SW480 (cell line): ENCODE measurements at regions not wholly inside any gene's neighbourhood (a gene's known extent, or its start where the extent isn't known, plus 50 kb on each side); places are given as distances from the start of the nearest gene placed in this dataset.

Source experiments
- DNase-seq: peaks from one replicate; pipeline ENCODE4 v3.0.0-alpha.2; 2016; ENCODE audit warnings: low spot score

- no peak for DNase-seq
Observed at GRCh38 chr2:45337481-45337880, 273.6 kb downstream of the SRBD1 start.

GRCh38 chr2:45334205-45334604 lies 276.9 kb downstream of the SRBD1 start:
- no peak for DNase-seq

GRCh38 chr2:45332567-45332966 lies 278.5 kb downstream of the SRBD1 start:
- no peak for DNase-seq

GRCh38 chr2:45332094-45332493 lies 279.0 kb downstream of the SRBD1 start:
- no peak for DNase-seq

DNA sequence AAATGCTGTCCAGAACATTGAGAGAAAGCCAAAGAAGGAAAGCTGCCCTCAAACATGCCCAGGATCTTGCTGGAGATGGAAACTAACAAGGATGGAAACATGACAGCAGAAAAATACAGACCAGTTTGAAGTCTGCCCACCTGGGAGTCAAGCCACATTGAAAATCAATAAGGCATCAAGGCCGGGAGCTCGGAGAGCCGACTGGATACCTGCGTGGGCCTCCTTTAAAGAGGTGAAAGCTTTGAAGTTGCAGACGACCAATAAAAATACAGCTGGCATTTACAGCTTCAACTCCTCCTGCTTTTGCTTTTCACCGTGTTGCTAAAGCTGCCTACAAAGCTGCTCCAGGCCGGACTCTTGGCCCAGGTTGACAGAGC lies 279.7 kb downstream of the SRBD1 start:
- peak; percentile 28 for DNase-seq

- peak; percentile 16 for DNase-seq
Observed at GRCh38 chr2:45330637-45331409, 280.2 kb downstream of the SRBD1 start.

- DNase-seq = no peak
Observed at GRCh38 chr2:45330108-45330507, 281.0 kb downstream of the SRBD1 start.

DNA sequence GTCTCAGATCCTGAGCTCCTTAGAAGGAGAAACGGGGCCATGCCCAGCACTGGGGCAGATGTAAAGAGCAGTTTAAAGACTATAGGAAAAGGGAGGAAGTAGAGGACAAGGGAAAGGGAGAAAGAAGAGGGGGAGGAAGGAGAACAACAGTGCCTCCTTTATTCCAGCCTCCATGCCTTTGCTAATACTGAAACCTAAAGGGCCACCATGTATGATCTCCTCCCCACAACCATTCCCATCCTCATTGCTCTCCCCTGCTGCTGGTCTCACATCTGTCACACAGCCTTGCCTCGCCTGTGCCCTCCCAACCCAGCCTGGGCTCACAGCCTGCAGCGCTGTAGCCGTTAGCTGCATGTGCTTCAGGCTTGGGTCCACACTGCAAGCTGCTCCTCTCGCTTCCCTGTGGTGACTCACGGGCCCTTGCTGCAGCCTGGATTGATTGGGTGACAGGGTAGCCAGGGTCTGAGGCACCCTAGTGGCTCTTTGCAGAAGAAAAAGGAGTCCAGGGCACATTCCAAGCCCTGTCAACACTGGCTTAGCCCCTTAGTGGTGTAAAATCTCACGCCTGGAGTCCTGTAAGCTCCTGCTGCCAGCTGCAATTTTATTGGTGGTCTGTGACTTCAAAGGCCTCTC lies 281.9 kb downstream of the SRBD1 start:
- DNase-seq = peak; percentile 41

DNA sequence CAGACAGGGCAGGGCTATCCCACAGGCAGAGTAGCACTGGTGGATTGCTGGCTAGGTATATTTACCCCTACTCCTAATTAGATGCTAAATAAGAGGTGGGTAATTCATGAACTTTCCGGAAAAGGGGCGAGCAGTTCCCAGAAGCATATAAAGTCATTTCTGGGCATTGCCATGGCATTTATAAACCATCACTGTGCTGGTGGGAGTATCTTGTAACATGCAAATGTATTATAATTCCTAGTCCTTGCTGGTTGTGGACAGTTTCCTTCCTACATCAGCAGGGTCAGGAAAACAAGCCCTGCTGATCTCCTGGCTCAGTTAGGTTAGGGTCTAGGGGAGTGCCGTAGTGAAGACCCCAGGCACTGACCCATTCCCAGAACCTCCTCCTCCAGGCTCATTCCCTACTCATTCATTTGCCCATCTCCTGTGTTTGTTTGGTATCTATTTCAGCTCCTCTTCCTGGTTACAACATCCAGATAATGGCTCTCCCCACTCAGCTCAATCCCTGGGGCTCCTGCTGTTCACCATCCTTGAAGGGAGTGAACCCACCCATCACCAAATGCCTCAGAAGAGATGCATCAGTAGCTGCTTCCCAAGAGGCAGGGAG lies 282.7 kb downstream of the SRBD1 start:
- no peak for DNase-seq

DNA sequence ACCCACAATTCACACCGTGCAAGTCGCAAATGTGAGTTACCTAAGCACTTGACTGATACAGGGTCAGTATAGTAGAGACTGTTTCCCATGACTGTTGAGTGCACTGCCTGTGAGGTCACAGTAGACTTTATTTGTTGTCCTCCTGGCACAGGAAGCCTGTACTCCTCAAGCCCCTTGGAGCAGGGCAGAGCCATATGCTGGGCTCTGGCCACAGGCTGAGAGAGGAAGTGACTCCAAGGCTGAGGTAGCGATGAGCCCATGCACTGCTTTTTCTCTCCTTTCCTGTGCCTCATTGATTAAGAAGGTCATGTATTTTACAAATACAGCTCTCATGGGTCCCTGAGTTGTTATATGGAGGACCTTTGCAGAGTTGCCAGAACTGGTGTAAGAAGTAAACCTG lies 287.7 kb downstream of the SRBD1 start:
- no peak for DNase-seq

- no peak for DNase-seq
Observed at GRCh38 chr2:45320956-45321355, 290.1 kb downstream of the SRBD1 start.

GRCh38 chr2:45319683-45320455 lies 291.2 kb downstream of the SRBD1 start:
- DNase-seq = no peak

DNA sequence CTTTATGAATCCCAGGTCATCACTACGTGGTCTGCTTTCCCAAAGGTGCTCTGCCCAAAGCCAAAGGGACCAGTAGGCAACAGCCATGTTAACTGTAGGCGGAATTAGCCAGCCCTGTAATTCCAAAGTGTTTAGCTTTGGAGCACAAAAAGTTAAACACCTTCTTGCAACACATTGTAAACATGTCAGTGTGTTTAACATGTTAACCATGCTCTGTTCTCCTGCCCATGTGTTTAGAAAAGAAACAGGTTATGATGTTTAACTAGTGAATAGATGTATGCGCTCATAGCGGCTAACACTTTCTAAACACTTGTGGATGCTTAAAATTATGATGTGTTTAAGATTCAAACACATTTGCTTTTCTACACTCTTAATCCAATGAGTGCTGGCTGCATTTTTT lies 292.4 kb downstream of the SRBD1 start:
- no peak for DNase-seq

DNA sequence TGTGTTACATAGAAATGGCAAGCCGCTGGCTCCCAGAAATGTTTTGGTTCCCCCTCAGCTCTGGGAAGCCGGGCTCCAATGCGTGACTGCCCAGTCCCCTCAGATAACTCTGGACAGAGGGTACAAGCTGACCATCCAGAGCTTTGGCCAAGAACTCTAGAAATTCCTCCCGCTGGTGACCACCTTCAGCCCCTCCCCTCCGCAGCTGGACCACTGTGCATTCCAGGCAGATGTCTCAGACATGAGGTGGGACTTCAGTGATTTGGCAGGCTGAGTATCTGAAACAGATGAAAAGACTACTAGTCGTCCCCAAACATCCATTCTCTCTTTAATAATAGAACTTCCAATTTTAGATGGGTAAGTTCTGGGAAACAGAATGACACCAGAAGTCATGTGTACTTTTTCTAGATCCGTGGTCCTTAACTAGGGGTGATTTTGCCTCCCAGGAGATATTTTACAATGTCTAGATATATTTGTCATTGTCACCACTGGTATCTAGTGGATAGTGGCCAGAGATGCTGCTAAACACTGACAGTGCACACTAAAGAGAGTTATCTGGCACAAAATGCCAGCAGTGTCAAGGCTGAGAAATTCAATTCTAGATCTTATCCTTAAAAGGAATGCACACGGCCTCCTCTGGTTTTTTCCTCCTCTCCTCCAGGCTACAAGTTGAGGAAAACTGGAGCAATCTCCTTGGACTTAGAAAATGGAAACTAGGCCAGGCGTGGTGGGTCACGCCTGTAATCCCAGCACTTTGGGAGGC lies 294.3 kb downstream of the SRBD1 start:
- no peak for DNase-seq

DNA sequence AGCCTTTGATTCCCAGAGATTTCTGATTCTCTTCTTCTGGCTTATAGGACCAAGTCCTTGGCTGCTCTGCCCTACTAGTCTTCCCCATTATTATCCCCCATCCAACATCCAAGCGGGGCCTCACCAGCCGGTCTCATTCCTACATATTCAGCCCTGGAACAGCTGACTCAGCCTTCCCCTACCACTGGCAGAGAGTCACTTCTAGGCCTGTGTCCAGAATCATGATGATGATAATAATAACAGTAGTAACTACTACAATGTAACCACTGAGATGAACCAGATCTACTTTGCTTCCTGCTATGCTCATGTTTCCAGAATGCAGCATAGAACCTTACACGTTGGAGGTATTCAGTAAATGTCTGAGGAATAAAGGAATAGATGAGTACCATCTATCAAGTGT lies 295.2 kb downstream of the SRBD1 start:
- no peak for DNase-seq

GRCh38 chr2:45312275-45312674 lies 298.8 kb downstream of the SRBD1 start:
- no peak for DNase-seq

DNA sequence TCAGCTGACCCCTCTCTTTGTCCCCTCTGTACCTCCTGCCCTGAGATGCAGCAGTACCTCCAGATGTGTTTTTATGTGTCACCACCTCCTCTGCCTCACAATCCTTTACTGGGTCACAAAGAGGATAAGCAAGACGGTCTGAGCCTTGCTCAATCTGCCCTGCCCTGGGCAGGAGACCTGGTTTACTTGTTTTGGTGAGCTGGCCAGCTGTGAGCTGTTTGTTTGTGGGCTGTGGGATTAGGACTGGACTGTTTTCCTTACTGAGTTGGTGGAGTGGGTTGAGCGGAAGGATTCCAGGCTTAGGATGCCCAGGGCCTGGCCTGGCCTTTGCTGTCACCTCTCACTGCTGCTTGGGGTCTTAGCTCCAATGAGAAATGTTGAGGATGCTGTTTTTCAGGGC lies 299.5 kb downstream of the SRBD1 start:
- no peak for DNase-seq

GRCh38 chr2:45307147-45307546 lies 297.9 kb upstream of the SIX2 start:
- DNase-seq = no peak

DNA sequence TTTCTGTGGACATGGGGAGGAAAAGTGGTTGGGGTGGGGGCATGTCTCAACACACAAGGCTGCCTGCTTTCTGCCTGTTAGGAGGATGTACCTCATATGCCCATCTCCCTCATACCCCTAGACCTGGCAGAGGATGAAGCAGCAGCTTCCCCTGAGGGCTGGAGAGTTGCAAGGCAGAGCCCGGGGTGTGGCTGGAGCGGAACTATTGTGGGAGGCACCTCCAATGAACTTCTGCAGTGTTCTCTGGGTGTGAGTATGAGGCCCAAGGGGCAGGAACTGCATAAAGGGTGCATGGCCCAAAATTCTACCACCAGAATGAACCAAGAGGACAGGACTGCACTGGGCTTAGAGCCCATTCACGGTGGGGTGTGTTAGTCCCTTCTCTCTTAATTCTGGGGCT lies 296.3 kb upstream of the SIX2 start:
- no peak for DNase-seq

- DNase-seq = no peak
Observed at GRCh38 chr2:45303417-45304202, 294.4 kb upstream of the SIX2 start.
